Adrenal gland (tissue), 9 donors: ENCODE measurements at regions not wholly inside any gene's neighbourhood (a gene's known extent, or its start where the extent isn't known, plus 50 kb on each side); places are given as distances from the start of the nearest gene placed in this dataset.

Experiments
- DNase-seq, 7 donors: peaks; one replicate each; pipeline ENCODE4 v3.0.0-alpha.2; 2019 to 2020
- H3K27ac ChIP-seq, 5 donors: fragments of 200-600 bp; sonication (generic) in 4 of 5; 1 replicate in 3 of 5; 2 replicates in 2 of 5; pipeline versions ENCODE4 v1.5.1 to v1.8.0; 2016 to 2020; ENCODE audit warnings: mild to moderate bottlenecking in 1 of 5
- H3K27me3 ChIP-seq: fragments of 200-600 bp; 2 replicates; pipeline ENCODE4 v1.8.0; 2021
- H3K36me3 ChIP-seq, 2 donors: fragments of 200-600 bp; replicated peaks in 1 of 2; 1 replicate in 1 of 2; 2 replicates in 1 of 2; pipeline versions ENCODE4 v1.5.1 to v1.8.0; 2018 to 2022
- H3K4me1 ChIP-seq, 2 donors: fragments of 200-600 bp; replicated peaks in 1 of 2; 1 replicate in 1 of 2; 2 replicates in 1 of 2; pipeline versions ENCODE4 v1.5.1 to v1.8.0; 2018 to 2021
- H3K4me3 ChIP-seq, 4 donors: fragments of 200-600 bp; sonication (generic) in 3 of 4; one replicate each; pipeline ENCODE4 v1.5.1; 2016 to 2018
- H3K9me3 ChIP-seq, 3 donors: fragments of 200-600 bp; sonication (generic) in 1 of 3; replicated peaks in 1 of 3; 1 replicate in 2 of 3; 2 replicates in 1 of 3; pipeline versions ENCODE4 v1.5.1 to v1.8.0; 2016 to 2021
- POLR2A ChIP-seq, 2 donors: fragments of 450-650 bp; IDR thresholded peaks; one replicate each; pipeline ENCODE4 v1.6.1; 2017; ENCODE audit warnings: antibody characterized with exemption in 2 of 2, mild to moderate bottlenecking in 2 of 2, moderate library complexity in 1 of 2
- WGBS, 4 donors: extraction: QIAGEN DNeasy Blood & Tissue Kit in 2 of 4; methylation state at CpG; one replicate each; pipeline versions ENCODE4 v1.1.5 to v1.1.7; 2013 to 2017; 5-methylcytosine and 5-hydroxymethylcytosine counted together
- intact Hi-C, 2 donors: fragments of 100-400 bp; cut with DNase I; formaldehyde crosslinking; loops; one replicate each; pipeline versions ENCODE4 v1.14.1 to v1.15.0; 2022 to 2023
- TF ChIP-seq, protein P1 (sequence below), 6 experiments: fragments of 450-650 bp in 4 of 6; fragments of 200-600 bp in 2 of 6; sonication (generic) in 1 of 6; IDR thresholded peaks; 1 replicate in 5 of 6; 2 replicates in 1 of 6; pipeline versions ENCODE4 v1.5.1 to v1.8.0; 2016 to 2021; ENCODE audit warnings: antibody characterized with exemption in 6 of 6, mild to moderate bottlenecking in 2 of 6, moderate library complexity in 1 of 6
- donor health status: healthy with polysubstance abuse.
- donor health status: Bipolar disorder and iron deficiency.
- donor health status: DM: yes; HTN: yes; CAD: no.
- donor health status: DM: no; HTN: no; CAD: no.
- donor health status: DM: no; HTN: no; CAD: no.

DNA sequence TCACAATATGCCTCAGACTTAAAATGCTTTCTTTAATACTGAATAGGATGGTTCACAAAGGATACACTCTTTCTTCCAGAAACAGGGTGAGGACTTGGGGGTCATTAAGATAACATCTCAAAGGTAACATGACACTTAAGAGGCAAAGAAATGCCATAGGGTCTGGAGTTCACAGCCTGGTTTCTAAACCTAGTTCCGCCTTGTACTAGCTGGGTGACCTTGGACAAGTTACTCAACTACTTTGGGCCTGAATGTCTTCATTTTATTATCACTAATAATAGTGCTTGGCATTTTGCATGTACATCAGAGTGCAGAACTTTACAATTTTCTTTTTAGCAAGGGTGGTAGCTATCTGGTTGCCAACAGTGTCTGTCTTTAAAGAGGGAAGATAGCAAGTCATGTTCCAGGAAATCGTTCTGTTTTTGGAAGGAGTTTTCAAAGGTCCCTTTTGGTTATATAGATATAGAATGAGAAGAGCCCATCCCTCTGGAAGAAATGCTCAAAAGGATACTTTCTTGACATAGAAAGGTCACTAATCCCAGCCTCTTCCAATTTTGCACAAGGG lies 257.8 kb downstream of the NUAK1 start:
- no peaks in the 10 kb centered on the region for H3K9me3 ChIP-seq
- no peak overlapping the region for H3K4me3 ChIP-seq
- no peaks in the 10 kb centered on the region for H3K4me1 ChIP-seq
- intact Hi-C loops: no loop called here
- no peak for DNase-seq
- H3K36me3 ChIP-seq: no peaks in the 10 kb centered on the region
- no peaks in the 10 kb centered on the region for H3K27me3 ChIP-seq
- WGBS, 4 donors: 58 to 90% (median 79%) methylated on average over 2 of the region's 2 CpGs
- H3K27ac ChIP-seq: no peak overlapping the region
- no peak for TF ChIP-seq POLR2A (IDR thresholded peaks at IDR 0.05)
- TF ChIP-seq, protein P1, sequence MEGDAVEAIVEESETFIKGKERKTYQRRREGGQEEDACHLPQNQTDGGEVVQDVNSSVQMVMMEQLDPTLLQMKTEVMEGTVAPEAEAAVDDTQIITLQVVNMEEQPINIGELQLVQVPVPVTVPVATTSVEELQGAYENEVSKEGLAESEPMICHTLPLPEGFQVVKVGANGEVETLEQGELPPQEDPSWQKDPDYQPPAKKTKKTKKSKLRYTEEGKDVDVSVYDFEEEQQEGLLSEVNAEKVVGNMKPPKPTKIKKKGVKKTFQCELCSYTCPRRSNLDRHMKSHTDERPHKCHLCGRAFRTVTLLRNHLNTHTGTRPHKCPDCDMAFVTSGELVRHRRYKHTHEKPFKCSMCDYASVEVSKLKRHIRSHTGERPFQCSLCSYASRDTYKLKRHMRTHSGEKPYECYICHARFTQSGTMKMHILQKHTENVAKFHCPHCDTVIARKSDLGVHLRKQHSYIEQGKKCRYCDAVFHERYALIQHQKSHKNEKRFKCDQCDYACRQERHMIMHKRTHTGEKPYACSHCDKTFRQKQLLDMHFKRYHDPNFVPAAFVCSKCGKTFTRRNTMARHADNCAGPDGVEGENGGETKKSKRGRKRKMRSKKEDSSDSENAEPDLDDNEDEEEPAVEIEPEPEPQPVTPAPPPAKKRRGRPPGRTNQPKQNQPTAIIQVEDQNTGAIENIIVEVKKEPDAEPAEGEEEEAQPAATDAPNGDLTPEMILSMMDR (IDR thresholded peaks at IDR 0.05): no peak

DNA sequence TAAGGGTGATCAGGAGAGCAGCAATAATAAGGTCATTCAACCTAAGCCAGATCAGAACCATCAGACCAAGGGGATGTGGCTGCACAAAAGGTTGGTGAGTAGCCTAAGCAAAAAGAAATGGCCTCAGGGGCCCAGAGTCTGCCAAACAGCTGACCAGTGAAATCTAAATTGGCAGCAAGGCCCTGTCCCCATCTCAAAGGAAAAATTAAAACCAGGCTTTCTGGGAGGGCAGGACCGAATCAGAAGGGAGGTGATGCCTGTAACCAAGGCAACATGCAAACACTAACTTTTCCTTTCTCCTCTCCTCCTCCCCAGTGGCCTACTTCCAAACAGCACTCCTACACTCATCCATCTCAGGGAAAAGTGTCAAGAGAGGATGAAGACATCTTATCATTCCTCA lies 256.4 kb downstream of the NUAK1 start:
- Histone ChIP-seq H3K4me3 (no peak overlapping the region), H3K36me3 (no peaks in the 10 kb centered on the region), H3K9me3 (no peaks in the 10 kb centered on the region), H3K27ac (no peak overlapping the region), H3K27me3 (no peaks in the 10 kb centered on the region), H3K4me1 (no peaks in the 10 kb centered on the region)
- intact Hi-C loops: no loop called here
- WGBS, 4 donors: 40 to 69% (median 52%) methylated on average over 1 of the region's 1 CpG
- TF ChIP-seq, protein P1 (IDR thresholded peaks at IDR 0.05): no peak
- no peak for TF ChIP-seq POLR2A (IDR thresholded peaks at IDR 0.05)
- peak in 1 of 7 donors; percentile 1 for DNase-seq

DNA sequence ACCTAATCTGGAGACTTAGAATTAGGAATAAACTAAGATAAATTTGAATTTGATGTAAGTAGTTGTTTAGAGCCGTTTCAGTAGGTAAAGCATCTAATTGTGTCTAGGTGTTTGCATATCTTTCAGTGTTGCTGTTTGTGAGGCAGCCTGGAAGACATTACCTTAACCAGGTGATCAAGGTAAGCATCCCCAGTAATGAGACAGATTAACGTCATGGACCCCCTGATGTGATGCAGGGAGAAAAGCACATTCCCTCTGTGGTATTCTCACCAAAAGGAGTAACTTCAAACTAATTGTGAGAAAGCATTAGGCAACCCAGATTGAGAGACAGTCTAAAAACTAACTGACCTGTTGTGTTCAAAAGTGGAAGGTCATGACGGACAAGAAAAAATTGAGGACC lies 251.6 kb downstream of the NUAK1 start:
- no peaks in the 10 kb centered on the region for H3K36me3 ChIP-seq
- TF ChIP-seq, protein P1 (IDR thresholded peaks at IDR 0.05): no peak
- no peak for TF ChIP-seq POLR2A (IDR thresholded peaks at IDR 0.05)
- no peaks in the 10 kb centered on the region for H3K27me3 ChIP-seq
- H3K9me3 ChIP-seq: no peaks in the 10 kb centered on the region
- no peak overlapping the region for H3K27ac ChIP-seq
- no peak for DNase-seq
- intact Hi-C loops: no loop called here
- WGBS, 4 donors: 74 to 78% (median 76%) methylated on average over 3 of the region's 3 CpGs
- no peaks in the 10 kb centered on the region for H3K4me1 ChIP-seq
- H3K4me3 ChIP-seq: no peak overlapping the region

DNA sequence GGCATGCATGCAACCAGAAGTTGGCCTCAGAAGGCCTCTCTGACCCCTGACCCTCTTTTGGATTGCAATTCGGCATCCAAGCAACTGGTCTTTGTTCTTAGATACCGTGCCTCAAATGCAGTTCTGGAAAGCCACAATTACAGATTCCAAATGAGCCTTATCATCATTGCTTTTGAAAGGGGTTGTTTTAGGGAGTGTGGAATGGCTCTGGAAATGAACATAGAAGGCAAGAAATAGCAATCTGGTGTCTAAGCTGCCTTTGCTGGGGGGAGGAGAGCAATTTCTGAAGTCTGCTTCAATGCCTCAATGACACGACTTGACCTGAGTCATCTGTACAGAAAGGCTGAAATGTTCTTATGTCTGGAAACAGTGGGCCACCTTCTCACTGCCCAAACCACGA lies 250.1 kb downstream of the NUAK1 start:
- 54 to 63% (median 58%) methylated on average over 4 of the region's 4 CpGs for WGBS, 4 donors

More for the DNA sequence above, 250.1 kb downstream of the NUAK1 start:
- peak in 1 of 7 donors; percentile 3 for DNase-seq
- H3K4me1 ChIP-seq: no peaks in the 10 kb centered on the region
- no peak overlapping the region for H3K27ac ChIP-seq
- no peaks in the 10 kb centered on the region for H3K36me3 ChIP-seq
- intact Hi-C loops: no loop called here
- H3K27me3 ChIP-seq: no peaks in the 10 kb centered on the region
- H3K9me3 ChIP-seq: no peaks in the 10 kb centered on the region
- H3K4me3 ChIP-seq: no peak overlapping the region
- TF ChIP-seq, protein P1 (IDR thresholded peaks at IDR 0.05): no peak
